GM21515 (cell line): ENCODE measurements at regions not wholly inside any gene's neighbourhood (a gene's known extent, or its start where the extent isn't known, plus 50 kb on each side); places are given as distances from the start of the nearest gene placed in this dataset.

Experiments
- ATAC-seq: cut with Tn5 transposase; IDR thresholded peaks from one replicate; pipeline ENCODE4 v1.9.1; 2021; ENCODE audit not compliant: unreplicated experiment

- no peak for ATAC-seq
Measured at GRCh38 chr7:79590916-79591623, 137.6 kb upstream of the MAGI2 start.

GRCh38 chr7:79590391-79590790 lies 136.9 kb upstream of the MAGI2 start:
- ATAC-seq, result no peak

- ATAC-seq, result no peak
Measured at GRCh38 chr7:79570903-79571302, 117.4 kb upstream of the MAGI2 start.

DNA sequence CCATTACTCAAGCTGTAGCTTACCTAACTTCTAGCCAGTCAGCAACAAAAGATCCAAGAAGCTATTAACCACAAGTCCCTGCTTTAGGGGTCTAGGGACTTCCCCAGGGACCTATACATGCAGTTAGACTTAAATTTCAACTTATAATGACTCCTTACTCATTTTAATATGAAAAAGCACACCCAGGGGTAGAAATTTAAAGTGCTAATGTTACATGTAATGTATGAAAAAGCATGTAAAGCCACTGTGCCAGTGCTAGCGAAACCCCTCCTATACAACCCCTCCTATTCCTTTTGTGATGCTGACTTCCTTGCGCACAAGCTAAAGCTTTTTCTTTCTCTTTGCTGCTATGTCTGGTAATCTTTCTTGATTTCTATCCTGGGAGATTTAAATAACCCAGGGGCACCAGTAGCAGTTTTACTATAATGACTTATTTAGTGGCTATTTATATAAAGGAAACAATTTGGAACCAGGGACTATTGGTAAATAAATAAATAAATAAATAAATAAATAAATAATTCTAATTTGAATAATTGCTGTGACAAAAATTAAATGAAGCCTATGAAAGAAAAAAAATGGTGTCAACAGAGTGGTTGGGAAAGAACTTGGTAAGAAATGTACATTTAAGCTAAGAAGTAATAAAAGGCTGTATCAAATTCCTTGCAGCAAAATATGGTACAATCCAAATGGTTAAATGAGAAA lies 110.5 kb upstream of the MAGI2 start:
- no peak for ATAC-seq

DNA sequence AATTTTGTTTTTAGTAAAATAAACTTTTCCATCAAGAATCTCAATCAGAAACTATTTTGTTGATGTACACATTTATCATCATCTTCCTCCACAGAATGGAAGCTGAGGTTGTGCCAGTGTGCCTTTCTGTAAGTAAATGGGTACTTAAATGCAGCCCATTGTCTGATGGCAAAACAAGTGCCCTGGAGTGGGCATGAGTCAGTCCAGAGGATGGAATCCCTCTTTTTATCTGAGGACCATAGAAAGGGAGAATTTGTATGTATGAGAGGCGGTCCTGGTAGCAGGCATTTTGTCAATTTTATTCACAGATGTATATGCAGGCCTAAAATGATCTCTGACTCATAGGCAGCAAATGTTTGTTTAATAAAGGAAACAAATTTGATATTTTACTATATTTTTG lies 102.1 kb upstream of the MAGI2 start:
- ATAC-seq, result no peak

DNA sequence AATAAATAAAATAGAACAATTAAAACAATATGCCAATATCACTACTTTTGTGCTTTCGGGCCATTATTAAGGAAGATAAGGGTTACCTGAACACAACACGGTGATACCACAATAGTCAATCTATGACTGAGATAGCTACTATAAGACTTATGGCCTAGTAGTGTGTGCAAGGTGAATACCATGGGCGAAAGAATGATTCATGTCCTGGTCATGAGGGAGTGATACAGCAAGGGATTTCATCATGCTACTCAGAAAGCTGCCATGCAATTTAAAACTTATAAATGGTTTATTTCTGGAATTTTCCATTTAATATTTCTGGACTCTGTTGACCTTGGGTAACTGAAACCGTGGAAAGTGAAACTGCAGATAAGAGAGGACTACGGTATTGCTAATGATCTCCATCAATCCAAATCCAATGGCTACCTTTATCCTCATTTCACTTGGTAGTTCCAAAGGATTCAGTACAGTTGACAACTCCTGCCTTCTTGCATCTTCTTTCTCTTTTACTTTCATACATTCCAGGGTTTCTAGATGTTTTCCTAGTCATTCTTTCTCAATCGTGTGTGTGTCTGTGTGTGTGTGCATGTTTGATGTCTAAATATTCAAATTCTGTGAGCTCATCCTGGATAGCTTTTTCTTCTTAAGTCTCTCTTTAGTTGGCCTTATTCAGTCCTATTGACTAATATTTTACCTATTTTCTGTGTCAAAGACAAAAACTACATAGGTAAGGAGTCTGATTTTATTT lies 100.5 kb upstream of the MAGI2 start:
- no peak for ATAC-seq

DNA sequence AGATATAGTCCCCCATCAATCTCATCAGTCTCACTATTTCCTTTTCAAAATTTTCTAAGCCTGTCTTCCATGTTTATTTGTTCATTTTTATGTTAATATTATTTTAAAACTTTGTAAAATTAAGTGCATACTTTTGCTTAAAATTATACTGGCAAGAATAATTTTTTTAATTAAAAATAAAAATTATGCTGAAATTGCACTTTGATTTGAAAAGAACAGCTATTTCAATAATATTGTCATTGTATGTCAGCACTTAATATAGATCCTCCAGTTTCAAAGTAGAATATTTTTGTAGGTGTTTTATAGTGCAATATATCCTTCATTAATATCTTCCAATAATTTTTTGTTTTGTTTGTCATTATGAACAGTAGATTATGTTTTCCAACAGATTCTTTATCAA lies 99.0 kb upstream of the MAGI2 start:
- ATAC-seq, result no peak

DNA sequence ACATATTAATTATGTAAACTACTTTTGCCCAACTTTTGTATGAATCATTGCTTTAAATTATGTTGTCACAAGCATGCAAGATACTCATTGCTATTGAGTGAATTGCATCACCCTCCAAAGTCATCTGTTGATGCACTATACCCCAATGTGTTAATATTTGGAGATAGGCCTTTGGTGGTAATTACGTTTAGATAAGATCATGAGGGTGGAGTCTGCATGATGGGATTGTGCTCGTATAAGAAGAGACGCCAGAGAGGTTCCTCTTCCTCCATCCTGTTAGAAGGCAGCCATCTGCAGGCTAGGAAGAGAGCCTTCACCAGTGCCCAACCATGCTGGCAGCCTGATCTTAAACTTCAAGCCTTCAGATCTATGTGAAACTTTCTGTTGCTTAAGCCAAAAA lies 95.3 kb upstream of the MAGI2 start:
- no peak for ATAC-seq

GRCh38 chr7:79547132-79547531 lies 93.7 kb upstream of the MAGI2 start:
- no peak for ATAC-seq

GRCh38 chr7:79540592-79540991 lies 87.1 kb upstream of the MAGI2 start:
- no peak for ATAC-seq

DNA sequence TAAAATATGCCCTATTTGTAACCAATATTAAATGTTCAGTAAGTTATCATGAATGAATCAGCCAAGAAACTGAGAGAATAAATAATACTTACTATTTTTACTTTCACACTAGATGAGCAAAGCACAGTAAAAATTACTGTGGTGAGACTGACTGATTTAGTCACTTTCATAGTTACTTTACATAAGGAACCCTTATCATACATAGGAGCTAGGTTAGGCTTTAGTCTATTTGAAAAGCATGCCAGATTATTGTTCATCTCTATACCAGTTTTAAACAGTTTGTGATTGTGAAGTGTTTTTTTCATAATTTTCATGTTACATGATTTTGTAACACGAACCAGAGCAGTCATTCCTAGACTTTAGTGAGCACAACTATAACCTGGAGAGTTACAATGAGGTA lies 80.7 kb upstream of the MAGI2 start:
- no peak for ATAC-seq

DNA sequence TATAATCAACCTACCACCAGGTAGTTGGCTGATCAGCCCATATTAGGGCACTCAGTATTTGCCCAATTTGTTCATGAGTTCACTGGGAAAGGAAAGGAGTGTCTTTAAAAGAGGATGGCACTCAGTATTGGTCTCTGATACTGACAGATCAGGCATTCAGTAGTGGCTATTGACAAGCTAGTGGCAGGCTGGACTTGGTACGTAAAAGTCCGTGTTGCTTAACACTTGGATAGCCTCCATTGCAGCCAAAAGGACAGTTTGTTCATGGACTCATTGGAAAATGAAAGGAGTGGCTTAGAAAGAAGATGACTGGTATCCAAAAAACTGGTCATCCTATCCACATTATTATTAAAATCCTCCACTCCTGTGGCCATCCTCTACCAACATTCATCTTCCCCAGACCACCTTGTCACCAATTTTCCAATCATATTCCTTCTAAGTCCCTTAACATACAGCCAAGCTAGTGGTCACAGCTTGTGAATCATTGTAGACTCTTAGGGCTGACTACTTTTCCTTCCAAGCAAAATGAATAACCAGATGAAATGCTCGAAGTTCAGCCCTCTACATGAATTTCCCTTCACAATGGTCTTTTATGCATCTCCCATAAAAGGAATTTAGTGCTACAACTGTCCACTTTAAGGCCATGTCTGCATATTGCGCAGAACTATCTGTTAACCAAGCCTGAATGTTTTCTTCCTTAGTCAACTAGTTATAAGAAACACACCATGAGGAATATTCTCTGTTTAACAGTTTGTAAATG lies 78.6 kb upstream of the MAGI2 start:
- ATAC-seq, result no peak

- ATAC-seq, result no peak
Measured at GRCh38 chr7:79531116-79531515, 77.6 kb upstream of the MAGI2 start.

DNA sequence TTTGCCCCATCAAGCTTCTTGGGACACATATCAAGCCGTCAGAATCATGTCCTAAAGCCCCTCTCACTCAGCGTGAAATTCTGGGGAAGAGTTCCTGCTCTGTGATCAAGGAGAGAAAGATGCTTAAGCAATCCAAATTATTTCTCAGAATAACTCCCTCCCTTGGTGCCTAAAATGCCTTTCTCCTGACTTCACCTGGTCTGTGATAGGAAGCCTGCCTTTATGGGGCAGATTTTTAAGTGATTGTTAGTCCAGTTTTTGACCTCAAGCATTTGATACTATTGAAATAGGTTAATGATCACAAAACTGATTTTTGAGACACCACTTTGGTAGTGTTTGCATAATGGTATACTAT lies 76.4 kb upstream of the MAGI2 start:
- ATAC-seq, result no peak

GRCh38 chr7:79529214-79529880 lies 75.9 kb upstream of the MAGI2 start:
- ATAC-seq, result no peak

DNA sequence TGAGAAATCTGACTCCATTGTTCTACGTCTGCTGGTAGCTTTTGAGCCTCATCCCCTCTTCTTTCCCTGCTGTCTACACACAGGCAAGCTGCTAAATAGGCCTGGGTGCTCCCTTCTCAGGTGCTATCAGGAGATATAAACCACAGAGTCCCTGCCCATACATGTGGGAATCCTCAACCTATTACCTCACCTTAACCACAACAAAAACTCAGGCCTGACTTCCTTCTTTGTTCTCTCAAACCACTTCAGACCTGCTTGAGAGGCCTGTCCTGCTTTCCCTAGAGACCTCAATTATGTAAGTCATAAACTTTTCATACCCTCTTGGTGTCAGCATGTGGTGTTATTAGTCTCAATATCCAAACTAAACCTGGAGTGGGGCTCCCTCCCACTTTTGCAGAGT lies 75.0 kb upstream of the MAGI2 start:
- ATAC-seq, result no peak

GRCh38 chr7:79524048-79524447 lies 70.6 kb upstream of the MAGI2 start:
- no peak for ATAC-seq

GRCh38 chr7:79523436-79523835 lies 70.0 kb upstream of the MAGI2 start:
- no peak for ATAC-seq

DNA sequence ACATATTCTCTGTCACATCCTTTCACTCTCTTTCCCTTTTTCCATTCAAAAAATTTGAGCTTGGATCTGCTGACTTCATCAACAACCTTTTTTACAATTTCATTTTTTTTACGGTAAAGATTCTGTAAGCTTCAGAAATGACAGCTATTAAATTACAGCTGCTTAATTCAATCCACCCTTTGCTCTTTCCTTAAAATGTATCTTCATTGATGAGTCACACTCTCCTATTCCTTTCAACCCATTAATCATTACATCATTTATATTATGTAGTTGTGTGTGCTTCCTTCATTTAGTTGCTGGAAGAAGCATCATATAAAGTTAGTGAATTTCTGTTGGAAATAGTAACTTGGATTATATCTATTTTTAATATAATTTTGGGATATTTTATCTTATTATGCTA lies 67.1 kb upstream of the MAGI2 start:
- ATAC-seq, result no peak

DNA sequence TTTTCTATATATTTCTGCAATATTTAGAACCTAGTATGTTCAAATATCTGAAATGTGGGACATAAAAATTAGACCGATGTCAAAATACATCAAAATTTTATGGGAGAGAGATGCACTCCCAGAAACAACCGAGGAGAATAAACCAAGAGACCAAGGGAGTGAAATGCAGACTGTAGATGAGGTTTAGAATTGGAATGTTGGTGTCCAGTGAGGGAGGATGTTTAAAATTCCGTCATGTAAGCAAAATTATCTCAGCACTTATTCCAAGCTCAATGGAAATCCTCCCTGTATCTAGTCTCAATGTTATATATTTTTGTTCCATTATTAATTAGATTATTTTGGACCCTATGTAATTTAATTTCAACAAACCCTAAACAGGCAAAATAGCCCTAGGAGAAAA lies 61.9 kb upstream of the MAGI2 start:
- ATAC-seq, result no peak

DNA sequence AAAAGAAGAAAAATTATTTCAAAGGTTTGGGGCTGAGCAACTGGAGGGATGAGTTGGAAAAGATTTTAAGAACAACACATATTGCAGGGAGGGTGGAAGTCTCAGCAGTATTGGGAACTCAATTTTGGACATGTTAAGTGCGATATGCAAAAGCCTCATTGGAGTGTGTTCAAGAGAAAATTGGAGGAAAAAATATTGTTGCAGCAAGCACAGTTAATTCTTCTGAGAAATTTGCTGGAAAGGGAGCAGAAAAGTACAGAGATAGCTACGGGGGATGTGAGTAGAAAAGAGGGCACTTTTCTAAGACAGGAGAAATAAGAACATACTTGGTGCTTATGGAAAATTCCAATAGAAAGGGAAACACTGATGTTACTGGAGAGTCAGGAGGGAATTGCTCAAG lies 59.8 kb upstream of the MAGI2 start:
- no peak for ATAC-seq
